Immature natural killer cell (primary cell): ENCODE measurements at regions not wholly inside any gene's neighbourhood (a gene's known extent, or its start where the extent isn't known, plus 50 kb on each side); places are given as distances from the start of the nearest gene placed in this dataset.
"Not testable (repeated sequence)": the region's sequence is repeated elsewhere in the genome, so short reads cannot be mapped to it uniquely, and the experiment has no call there.

ENCODE experiments used
- DNase-seq, 3 donors: peaks; one replicate each; pipeline ENCODE4 v3.0.0; 2022; ENCODE audit warnings: mixed read lengths in 1 of 3
- H3K27ac Mint-ChIP-seq, 6 donors: one replicate each; pipeline ENCODE4 v1.8.0; 2020; ENCODE audit warnings: mixed read lengths in 6 of 6, mild to moderate bottlenecking in 5 of 6, inconsistent platforms in 4 of 6, moderate library complexity in 3 of 6
- H3K27me3 Mint-ChIP-seq, 3 donors: one replicate each; pipeline ENCODE4 v1.8.0; 2020 to 2021; ENCODE audit warnings: low read depth in 3 of 3, mild to moderate bottlenecking in 3 of 3, mixed read lengths in 3 of 3, moderate library complexity in 3 of 3, inconsistent platforms in 1 of 3
- H3K36me3 Mint-ChIP-seq, 3 donors: one replicate each; pipeline ENCODE4 v1.8.0; 2020; ENCODE audit warnings: mixed read lengths in 3 of 3, inconsistent platforms in 2 of 3, mild to moderate bottlenecking in 2 of 3
- H3K4me1 Mint-ChIP-seq, 2 donors: one replicate each; pipeline ENCODE4 v1.8.0; 2020; ENCODE audit warnings: inconsistent platforms in 2 of 2, mild to moderate bottlenecking in 2 of 2, mixed read lengths in 2 of 2, moderate library complexity in 1 of 2
- H3K4me3 Mint-ChIP-seq, 5 donors: one replicate each; pipeline ENCODE4 v1.8.0; 2020; ENCODE audit warnings: mild to moderate bottlenecking in 5 of 5, mixed read lengths in 5 of 5, inconsistent platforms in 3 of 5, moderate library complexity in 3 of 5
- H3K9me3 Mint-ChIP-seq, 6 donors: one replicate each; pipeline ENCODE4 v1.8.0; 2020; ENCODE audit warnings: mild to moderate bottlenecking in 6 of 6, mixed read lengths in 6 of 6, inconsistent platforms in 4 of 6, moderate library complexity in 3 of 6

GRCh38 chr6:90905351-90905750 lies 318.5 kb upstream of the MAP3K7 start:
- no peaks in the 10 kb centered on the region for H3K36me3 Mint-ChIP-seq
- H3K27ac Mint-ChIP-seq: no peak overlapping the region
- no peak overlapping the region for H3K4me3 Mint-ChIP-seq
- peaks cover 0 to 3% (median 0%) of the 10 kb centered on the region in 6 donors for H3K9me3 Mint-ChIP-seq
- no peaks in the 10 kb centered on the region for H3K4me1 Mint-ChIP-seq
- DNase-seq: no peak
- peaks cover 0 to 3% (median 2%) of the 10 kb centered on the region in 3 donors for H3K27me3 Mint-ChIP-seq

GRCh38 chr6:90900034-90900433 lies 313.2 kb upstream of the MAP3K7 start:
- DNase-seq: no peak
- H3K9me3 Mint-ChIP-seq: peaks cover 0 to 2% (median 0%) of the 10 kb centered on the region in 6 donors
- no peak overlapping the region for H3K27ac Mint-ChIP-seq
- no peak overlapping the region for H3K4me3 Mint-ChIP-seq
- no peaks in the 10 kb centered on the region for H3K4me1 Mint-ChIP-seq
- H3K27me3 Mint-ChIP-seq: peaks cover 0 to 5% (median 0%) of the 10 kb centered on the region in 3 donors
- H3K36me3 Mint-ChIP-seq: no peaks in the 10 kb centered on the region

- Mint-ChIP-seq H3K27ac (no peak overlapping the region), H3K27me3 (peaks cover 0 to 5% (median 2%) of the 10 kb centered on the region in 3 donors), H3K9me3 (peaks cover 0 to 2% (median 0%) of the 10 kb centered on the region in 6 donors), H3K36me3 (no peaks in the 10 kb centered on the region), H3K4me1 (no peaks in the 10 kb centered on the region), H3K4me3 (no peak overlapping the region)
- no peak for DNase-seq
Observed at GRCh38 chr6:90898763-90899162, 311.9 kb upstream of the MAP3K7 start.

GRCh38 chr6:90896075-90896547 lies 309.2 kb upstream of the MAP3K7 start:
- no peak overlapping the region for H3K27ac Mint-ChIP-seq
- H3K27me3 Mint-ChIP-seq: peaks cover 0 to 5% (median 2%) of the 10 kb centered on the region in 3 donors
- DNase-seq: no peak
- H3K4me1 Mint-ChIP-seq: no peaks in the 10 kb centered on the region
- no peak overlapping the region for H3K4me3 Mint-ChIP-seq
- no peaks in the 10 kb centered on the region for H3K36me3 Mint-ChIP-seq
- H3K9me3 Mint-ChIP-seq: peaks cover 0 to 2% (median 0%) of the 10 kb centered on the region in 6 donors

GRCh38 chr6:90895299-90896074 lies 308.6 kb upstream of the MAP3K7 start:
- Mint-ChIP-seq H3K9me3 (peaks cover 0 to 2% (median 0%) of the 10 kb centered on the region in 6 donors), H3K27ac (no peak overlapping the region), H3K4me3 (no peak overlapping the region), H3K36me3 (no peaks in the 10 kb centered on the region), H3K27me3 (peaks cover 0 to 5% (median 2%) of the 10 kb centered on the region in 3 donors), H3K4me1 (no peaks in the 10 kb centered on the region)
- no peak for DNase-seq

GRCh38 chr6:90894285-90895130 lies 307.6 kb upstream of the MAP3K7 start:
- Mint-ChIP-seq H3K4me1 (no peaks in the 10 kb centered on the region), H3K27me3 (peaks cover 0 to 3% (median 2%) of the 10 kb centered on the region in 3 donors), H3K27ac (no peak overlapping the region)

GRCh38 chr6:90893400-90893799 lies 306.5 kb upstream of the MAP3K7 start:
- Mint-ChIP-seq H3K36me3 (no peaks in the 10 kb centered on the region), H3K4me3 (no peak overlapping the region), H3K4me1 (no peaks in the 10 kb centered on the region), H3K9me3 (no peaks in the 10 kb centered on the region), H3K27me3 (peaks cover 0 to 3% (median 2%) of the 10 kb centered on the region in 3 donors), H3K27ac (no peak overlapping the region)
- DNase-seq: no peak

More at GRCh38 chr6:90894285-90895130, 307.6 kb upstream of the MAP3K7 start:
- DNase-seq: no peak
- Mint-ChIP-seq H3K36me3 (no peaks in the 10 kb centered on the region), H3K4me3 (no peak overlapping the region), H3K9me3 (peaks cover 0 to 2% (median 0%) of the 10 kb centered on the region in 6 donors)

GRCh38 chr6:90892271-90892670 lies 305.4 kb upstream of the MAP3K7 start:
- Mint-ChIP-seq H3K27me3 (peaks cover 0 to 2% (median 0%) of the 10 kb centered on the region in 3 donors), H3K36me3 (no peaks in the 10 kb centered on the region), H3K9me3 (no peaks in the 10 kb centered on the region), H3K27ac (no peak overlapping the region), H3K4me3 (no peak overlapping the region), H3K4me1 (no peaks in the 10 kb centered on the region)
- no peak for DNase-seq

- no peak for DNase-seq
- Mint-ChIP-seq H3K36me3 (no peaks in the 10 kb centered on the region), H3K27me3 (peaks cover 0 to 2% (median 0%) of the 10 kb centered on the region in 3 donors), H3K4me1 (no peaks in the 10 kb centered on the region), H3K27ac (no peak overlapping the region), H3K9me3 (no peaks in the 10 kb centered on the region), H3K4me3 (no peak overlapping the region)
Observed at GRCh38 chr6:90891355-90891754, 304.5 kb upstream of the MAP3K7 start.

GRCh38 chr6:90890683-90891330 lies 303.9 kb upstream of the MAP3K7 start:
- H3K4me3 Mint-ChIP-seq: no peak overlapping the region
- H3K9me3 Mint-ChIP-seq: peaks cover 0 to 2% (median 0%) of the 10 kb centered on the region in 6 donors
- no peak overlapping the region for H3K27ac Mint-ChIP-seq
- no peaks in the 10 kb centered on the region for H3K4me1 Mint-ChIP-seq
- DNase-seq: no peak
- peaks cover 0 to 2% (median 0%) of the 10 kb centered on the region in 3 donors for H3K27me3 Mint-ChIP-seq
- H3K36me3 Mint-ChIP-seq: no peaks in the 10 kb centered on the region

GRCh38 chr6:90887764-90888163 lies 300.9 kb upstream of the MAP3K7 start:
- no peak overlapping the region for H3K4me3 Mint-ChIP-seq
- peaks cover 0 to 4% (median 2%) of the 10 kb centered on the region in 6 donors for H3K9me3 Mint-ChIP-seq
- DNase-seq: no peak
- H3K27ac Mint-ChIP-seq: no peak overlapping the region
- peaks cover 0 to 3% (median 0%) of the 10 kb centered on the region in 3 donors for H3K27me3 Mint-ChIP-seq
- no peaks in the 10 kb centered on the region for H3K4me1 Mint-ChIP-seq
- H3K36me3 Mint-ChIP-seq: peaks cover 0 to 1% (median 0%) of the 10 kb centered on the region in 3 donors

- H3K36me3 Mint-ChIP-seq: peaks cover 0 to 3% (median 0%) of the 10 kb centered on the region in 3 donors
- no peaks in the 10 kb centered on the region for H3K4me1 Mint-ChIP-seq
- no peak overlapping the region for H3K4me3 Mint-ChIP-seq
- peaks cover 0 to 8% (median 3%) of the 10 kb centered on the region in 6 donors for H3K9me3 Mint-ChIP-seq
- no peak for DNase-seq
- H3K27ac Mint-ChIP-seq: no peak overlapping the region
- peaks cover 0 to 3% (median 2%) of the 10 kb centered on the region in 3 donors for H3K27me3 Mint-ChIP-seq
Observed at GRCh38 chr6:90885611-90886056, 298.8 kb upstream of the MAP3K7 start.

GRCh38 chr6:90885137-90885536 lies 298.3 kb upstream of the MAP3K7 start:
- not testable (repeated sequence) for DNase-seq, H3K4me3 Mint-ChIP-seq, H3K36me3 Mint-ChIP-seq, H3K27ac Mint-ChIP-seq, H3K27me3 Mint-ChIP-seq, H3K9me3 Mint-ChIP-seq, H3K4me1 Mint-ChIP-seq
